K562 (cell line): ENCODE measurements at regions not wholly inside any gene's neighbourhood (a gene's known extent, or its start where the extent isn't known, plus 50 kb on each side); places are given as distances from the start of the nearest gene placed in this dataset.

Experiments
- ATAC-seq: fragments of 200-7000 bp; cut with Tn5 transposase; 3 replicates; pipeline ENCODE4 v1.9.1; 2020; ENCODE audit warnings: moderate library complexity
- BruUV-seq: library from RNA; stranded (reverse); fragments of 400-500 nt; replicated peaks from 2 replicates; lab custom pipeline; 2021; lab: Mats Ljungman, UMichigan
- CTCF ChIA-PET: fragments of 300-600 bp; formaldehyde crosslinking; extraction: SDS; loops from one replicate; lab custom pipeline; 2021; ENCODE audit warnings: low intra/inter-chr PET ratio; lab: Yijun Ruan, JAX
- POLR2A ChIA-PET: fragments of 300-600, 350-650 bp; sonication (Branson Sonifier 250); formaldehyde crosslinking; extraction: SDS; loops from one replicate; lab custom pipeline; 2021; ENCODE audit warnings: antibody characterized with exemption, inconsistent platforms; lab: Yijun Ruan, JAX
- DNase-seq, 4 experiments: peaks; one replicate each; pipeline versions ENCODE4 v3.0.0 to v3.0.0-alpha.2; 2011 to 2018; ENCODE audit warnings: low spot score in 3 of 4, mixed read lengths in 3 of 4; ENCODE audit errors: extremely low read depth in 1 of 4
- FAIRE-seq: peaks from 2 replicates; lab custom pipeline; 2011; peaks lifted over from hg19 to GRCh38; lab: Jason Lieb, UNC
- H2AFZ ChIP-seq: 2 replicates; pipeline ENCODE4 v1.6.0; 2011; ENCODE audit warnings: low read depth, low read length, control low read depth, inconsistent platforms
- H3K27ac ChIP-seq: fragments of 200-600 bp; 3 replicates; pipeline ENCODE4 v1.8.0; 2011; ENCODE audit warnings: low read depth, mild to moderate bottlenecking, control low read depth, inconsistent platforms, low read length, moderate library complexity, mixed read lengths; ENCODE audit errors: extremely low read depth
- H3K27me3 ChIP-seq, 2 experiments: fragments of 300-600 bp in 1 of 2; 2 replicates in 1 of 2; 3 replicates in 1 of 2; pipeline versions ENCODE4 v1.6.0 to v1.8.0; 2011; ENCODE audit warnings: inconsistent platforms in 2 of 2, low read length in 2 of 2, mild to moderate bottlenecking in 1 of 2, mixed read lengths in 1 of 2, moderate library complexity in 1 of 2; ENCODE audit not compliant: control insufficient read depth in 2 of 2, insufficient read depth in 2 of 2
- H3K36me3 ChIP-seq: fragments of 300-600 bp; 3 replicates; pipeline ENCODE4 v1.8.0; 2011; ENCODE audit warnings: mild to moderate bottlenecking, low read length, inconsistent platforms; ENCODE audit not compliant: control insufficient read depth, insufficient read depth
- H3K4me1 ChIP-seq, 2 experiments: fragments of 200-600 bp in 1 of 2; replicated peaks in 1 of 2; 2 replicates in 1 of 2; 3 replicates in 1 of 2; pipeline versions ENCODE4 v1.5.1 to v1.8.0; 2011; ENCODE audit warnings: inconsistent platforms in 2 of 2, low read length in 2 of 2, mild to moderate bottlenecking in 1 of 2, mixed read lengths in 1 of 2, moderate library complexity in 1 of 2; ENCODE audit not compliant: control insufficient read depth in 2 of 2, insufficient read depth in 2 of 2
- H3K4me2 ChIP-seq: 2 replicates; pipeline ENCODE4 v1.6.1; 2011; ENCODE audit warnings: low read length, control low read depth, inconsistent platforms, mixed read lengths; ENCODE audit not compliant: insufficient read depth
- H3K4me3 ChIP-seq: fragments of 200-600 bp; sonication (generic), shearing (Covaris generic); 2 replicates; pipeline ENCODE4 v1.5.1; 2016; ENCODE audit warnings: control low read depth, inconsistent platforms
- H3K79me2 ChIP-seq: fragments of 200-600 bp; 3 replicates; pipeline ENCODE4 v1.8.0; 2011; ENCODE audit warnings: low read length, inconsistent platforms; ENCODE audit not compliant: control insufficient read depth, insufficient read depth
- H3K9ac ChIP-seq, 2 experiments: 2 replicates each; pipeline versions ENCODE4 v1.6.0 to v1.6.1; 2011; ENCODE audit warnings: low read depth in 2 of 2, low read length in 2 of 2, control low read depth in 1 of 2, inconsistent platforms in 1 of 2, mild to moderate bottlenecking in 1 of 2, mixed read lengths in 1 of 2; ENCODE audit not compliant: insufficient read depth in 1 of 2
- H3K9me1 ChIP-seq: one replicate; pipeline ENCODE4 v1.6.0; 2011; ENCODE audit warnings: inconsistent platforms, mild to moderate bottlenecking, low read length, moderate library complexity; ENCODE audit not compliant: control insufficient read depth, insufficient read depth
- H3K9me3 ChIP-seq: replicated peaks from 2 replicates; pipeline ENCODE4 v1.5.1; 2011; ENCODE audit warnings: low read depth, low read length, inconsistent platforms; ENCODE audit not compliant: control insufficient read depth, insufficient read depth
- H4K20me1 ChIP-seq: replicated peaks from 2 replicates; pipeline ENCODE4 v1.6.1; 2011; ENCODE audit warnings: low read length, inconsistent platforms, mixed read lengths; ENCODE audit not compliant: control insufficient read depth, insufficient read depth
- ATF1 ChIP-seq, 2 experiments: fragments of 450-650 bp in 1 of 2; IDR thresholded peaks; 2 replicates each; pipeline ENCODE4 v1.6.1; 2016; ENCODE audit warnings: missing compliant biosample characterization in 1 of 2, missing genetic modification characterization in 1 of 2
- HDAC8 ChIP-seq: fragments of 450-650 bp; IDR thresholded peaks from 2 replicates; pipeline ENCODE4 v1.6.1; 2016; ENCODE audit warnings: mild to moderate bottlenecking, missing genetic modification characterization, moderate library complexity, missing compliant biosample characterization
- NFIC ChIP-seq: fragments of 450-650 bp; IDR thresholded peaks from 2 replicates; pipeline ENCODE4 v1.6.1; 2017; ENCODE audit warnings: mild to moderate bottlenecking, inconsistent platforms
- RBBP5 ChIP-seq: fragments of 200-600 bp; sonication (generic); IDR thresholded peaks from 2 replicates; pipeline ENCODE4 v1.6.1; 2012; ENCODE audit warnings: borderline replicate concordance, mild to moderate bottlenecking, low read length, control low read depth, inconsistent platforms; ENCODE audit not compliant: insufficient read depth, poor library complexity, severe bottlenecking
- SIN3A ChIP-seq, 2 experiments: fragments of 150-350 bp in 1 of 2; IDR thresholded peaks; 2 replicates each; pipeline ENCODE4 v1.6.1; 2011 to 2016; ENCODE audit warnings: borderline replicate concordance in 2 of 2, low read depth in 2 of 2, low read length in 2 of 2, mild to moderate bottlenecking in 2 of 2, moderate library complexity in 2 of 2; ENCODE audit not compliant: control insufficient read depth in 1 of 2
- SIN3B ChIP-seq: fragments of 450-650 bp; IDR thresholded peaks from 2 replicates; pipeline ENCODE4 v1.6.1; 2017; ENCODE audit warnings: low read depth, mild to moderate bottlenecking, moderate library complexity
- ZC3H8 ChIP-seq: fragments of 450-650 bp; IDR thresholded peaks from 2 replicates; pipeline ENCODE4 v1.6.1; 2017
- ZNF282 ChIP-seq: sonication (generic); formaldehyde crosslinking; IDR thresholded peaks from 2 replicates; pipeline ENCODE4 v1.8.1; 2023; ENCODE audit warnings: missing genetic modification reagents
- ZNF436 ChIP-seq: fragments of 250-450, 450-650 bp; sonication (Bioruptor Pico); formaldehyde crosslinking; IDR thresholded peaks from 2 replicates; pipeline ENCODE4 v1.7.0; 2020; ENCODE audit warnings: mild to moderate bottlenecking
- ZNF589 ChIP-seq: fragments of 200-800 bp; sonication (Bioruptor generic); IDR thresholded peaks from 2 replicates; pipeline ENCODE4 v1.6.1; 2016; ENCODE audit warnings: low read depth, missing genetic modification characterization, missing compliant biosample characterization
- WGBS: fragments of 100-300 bp; shearing (Covaris generic); methylation state at CpG from one replicate; pipeline ENCODE4 v1.1.6; 2016; ENCODE audit warnings: low coverage, mixed read lengths; ENCODE audit not compliant: insufficient coverage; ENCODE audit errors: missing lambda C conversion rate; 5-methylcytosine and 5-hydroxymethylcytosine counted together
- in situ Hi-C: fragments of 300-500 bp; cut with MboI; formaldehyde crosslinking; loops from 4 replicates; pipeline ENCODE4 v1.15.0; 2018; ENCODE audit warnings: inconsistent platforms, mixed read lengths
- intact Hi-C: fragments of 100-400 bp; cut with micrococcal nuclease; formaldehyde crosslinking; loops from 2 replicates; pipeline ENCODE4 v1.14.2; 2022
- TF ChIP-seq, protein P1 (sequence below), 3 experiments: IDR thresholded peaks in 2 of 3; conservative IDR thresholded peaks in 1 of 3; 2 replicates each; pipeline ENCODE4 v1.5.1; 2011 to 2012; ENCODE audit warnings: low read length in 3 of 3, mild to moderate bottlenecking in 3 of 3, control low read depth in 2 of 3, improper control_type of control experiment in 1 of 3, inconsistent platforms in 1 of 3, low read depth in 1 of 3, mixed read lengths in 1 of 3, moderate library complexity in 1 of 3; ENCODE audit not compliant: insufficient read depth in 2 of 3
- TF ChIP-seq, protein P2 (sequence below): fragments of 250-450 bp; sonication (Bioruptor Pico); IDR thresholded peaks from 2 replicates; pipeline ENCODE4 v1.4.0; 2020
- TF ChIP-seq, protein P3 (sequence below): fragments of 450-650 bp; formaldehyde crosslinking; IDR thresholded peaks from 2 replicates; pipeline ENCODE4 v1.4.0; 2020; ENCODE audit warnings: mild to moderate bottlenecking, moderate library complexity
- TF ChIP-seq, protein P4 (sequence below): sonication (generic); formaldehyde crosslinking; IDR thresholded peaks from 2 replicates; pipeline ENCODE4 v1.8.0; 2022; ENCODE audit warnings: mild to moderate bottlenecking, missing genetic modification reagents

DNA sequence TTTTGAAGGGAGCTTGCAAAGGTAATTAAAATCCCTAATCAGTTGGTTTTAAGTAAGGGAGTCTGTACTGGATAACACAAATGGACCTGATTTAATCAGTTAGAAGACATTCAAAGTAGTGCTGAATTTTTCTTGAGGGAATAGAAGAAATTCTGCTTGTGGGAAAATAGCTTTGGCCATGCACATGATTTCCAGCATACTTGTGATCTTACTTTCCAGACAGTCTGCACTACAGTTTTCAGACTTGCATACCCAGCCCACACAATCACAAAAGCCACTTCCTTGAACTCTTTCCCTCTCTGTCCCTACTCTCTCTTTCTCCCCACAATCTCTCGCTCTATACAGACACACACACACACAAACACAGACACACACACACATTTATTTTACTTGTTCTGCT, 852.1 kb downstream of the PLA2G4A start (continued):
- TF ChIP-seq, protein P1, sequence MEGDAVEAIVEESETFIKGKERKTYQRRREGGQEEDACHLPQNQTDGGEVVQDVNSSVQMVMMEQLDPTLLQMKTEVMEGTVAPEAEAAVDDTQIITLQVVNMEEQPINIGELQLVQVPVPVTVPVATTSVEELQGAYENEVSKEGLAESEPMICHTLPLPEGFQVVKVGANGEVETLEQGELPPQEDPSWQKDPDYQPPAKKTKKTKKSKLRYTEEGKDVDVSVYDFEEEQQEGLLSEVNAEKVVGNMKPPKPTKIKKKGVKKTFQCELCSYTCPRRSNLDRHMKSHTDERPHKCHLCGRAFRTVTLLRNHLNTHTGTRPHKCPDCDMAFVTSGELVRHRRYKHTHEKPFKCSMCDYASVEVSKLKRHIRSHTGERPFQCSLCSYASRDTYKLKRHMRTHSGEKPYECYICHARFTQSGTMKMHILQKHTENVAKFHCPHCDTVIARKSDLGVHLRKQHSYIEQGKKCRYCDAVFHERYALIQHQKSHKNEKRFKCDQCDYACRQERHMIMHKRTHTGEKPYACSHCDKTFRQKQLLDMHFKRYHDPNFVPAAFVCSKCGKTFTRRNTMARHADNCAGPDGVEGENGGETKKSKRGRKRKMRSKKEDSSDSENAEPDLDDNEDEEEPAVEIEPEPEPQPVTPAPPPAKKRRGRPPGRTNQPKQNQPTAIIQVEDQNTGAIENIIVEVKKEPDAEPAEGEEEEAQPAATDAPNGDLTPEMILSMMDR (IDR thresholded peaks at IDR 0.05 in 2 of 3, conservative IDR thresholded peaks at IDR 0.05 in 1 of 3; ENCODE audit: insufficient read depth in 2 of 3, low read depth in 1 of 3, low read length in 3 of 3): no peak
- TF ChIP-seq NFIC (no peak), ZNF436 (CRISPR knock-in tag) (no peak), ATF1 (CRISPR knock-in tag; IDR thresholded peaks at IDR 0.05) (no peak), ATF1 (tag; IDR thresholded peaks at IDR 0.05) (no peak), HDAC8 (tag) (no peak), ZC3H8 (no peak), SIN3B (no peak), RBBP5 (no peak)

DNA sequence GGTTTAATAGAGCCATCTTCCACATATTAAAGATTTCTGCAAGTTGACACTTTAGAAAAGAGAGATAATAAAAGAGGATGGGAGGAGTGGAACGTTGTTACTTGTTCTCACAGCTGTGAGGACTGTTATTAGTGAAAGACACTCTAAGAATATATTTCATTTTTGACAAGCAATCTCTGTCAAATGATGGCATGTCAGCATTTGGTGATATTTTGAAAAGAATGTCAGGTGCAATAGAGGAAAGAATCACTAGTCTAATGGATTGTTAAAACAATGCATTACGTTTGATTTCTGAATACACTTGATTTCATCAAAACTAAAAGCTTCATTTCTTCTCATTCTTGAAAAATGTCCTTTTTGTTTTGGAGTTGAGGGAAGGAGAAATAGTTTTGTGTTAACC, 853.4 kb downstream of the PLA2G4A start:
- WGBS: 0% methylated on average over 2 of the region's 2 CpGs
- TF ChIP-seq SIN3A (IDR thresholded peaks at IDR 0.05; ENCODE audit: borderline replicate concordance in 2 of 2, control insufficient read depth in 1 of 2, low read depth in 2 of 2, low read length in 2 of 2): no peak
- TF ChIP-seq, protein P2, sequence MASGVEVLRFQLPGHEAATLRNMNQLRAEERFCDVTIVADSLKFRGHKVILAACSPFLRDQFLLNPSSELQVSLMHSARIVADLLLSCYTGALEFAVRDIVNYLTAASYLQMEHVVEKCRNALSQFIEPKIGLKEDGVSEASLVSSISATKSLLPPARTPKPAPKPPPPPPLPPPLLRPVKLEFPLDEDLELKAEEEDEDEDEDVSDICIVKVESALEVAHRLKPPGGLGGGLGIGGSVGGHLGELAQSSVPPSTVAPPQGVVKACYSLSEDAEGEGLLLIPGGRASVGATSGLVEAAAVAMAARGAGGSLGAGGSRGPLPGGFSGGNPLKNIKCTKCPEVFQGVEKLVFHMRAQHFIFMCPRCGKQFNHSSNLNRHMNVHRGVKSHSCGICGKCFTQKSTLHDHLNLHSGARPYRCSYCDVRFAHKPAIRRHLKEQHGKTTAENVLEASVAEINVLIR: no peak
- no peak for TF ChIP-seq ZNF282 (CRISPR knock-in tag)
- TF ChIP-seq ZNF589 (CRISPR knock-in tag): no peak
- TF ChIP-seq, protein P3, sequence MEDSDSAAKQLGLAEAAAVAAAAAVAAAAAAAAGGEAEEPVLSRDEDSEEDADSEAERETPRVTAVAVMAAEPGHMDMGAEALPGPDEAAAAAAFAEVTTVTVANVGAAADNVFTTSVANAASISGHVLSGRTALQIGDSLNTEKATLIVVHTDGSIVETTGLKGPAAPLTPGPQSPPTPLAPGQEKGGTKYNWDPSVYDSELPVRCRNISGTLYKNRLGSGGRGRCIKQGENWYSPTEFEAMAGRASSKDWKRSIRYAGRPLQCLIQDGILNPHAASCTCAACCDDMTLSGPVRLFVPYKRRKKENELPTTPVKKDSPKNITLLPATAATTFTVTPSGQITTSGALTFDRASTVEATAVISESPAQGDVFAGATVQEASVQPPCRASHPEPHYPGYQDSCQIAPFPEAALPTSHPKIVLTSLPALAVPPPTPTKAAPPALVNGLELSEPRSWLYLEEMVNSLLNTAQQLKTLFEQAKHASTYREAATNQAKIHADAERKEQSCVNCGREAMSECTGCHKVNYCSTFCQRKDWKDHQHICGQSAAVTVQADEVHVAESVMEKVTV (CRISPR knock-in tag): no peak
- TF ChIP-seq, protein P4, sequence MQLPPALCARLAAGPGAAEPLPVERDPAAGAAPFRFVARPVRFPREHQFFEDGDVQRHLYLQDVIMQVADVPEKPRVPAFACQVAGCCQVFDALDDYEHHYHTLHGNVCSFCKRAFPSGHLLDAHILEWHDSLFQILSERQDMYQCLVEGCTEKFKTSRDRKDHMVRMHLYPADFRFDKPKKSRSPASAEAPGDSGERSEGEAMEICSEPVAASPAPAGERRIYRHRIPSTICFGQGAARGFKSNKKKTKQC (CRISPR knock-in tag): no peak

More for the DNA sequence above, 853.4 kb downstream of the PLA2G4A start:
- H3K36me3 ChIP-seq: no peaks in the 10 kb centered on the region
- FAIRE-seq: no peak
- no peaks in the 10 kb centered on the region for H3K79me2 ChIP-seq
- no peaks in the 10 kb centered on the region for H4K20me1 ChIP-seq
- no peaks in the 10 kb centered on the region for H3K27me3 ChIP-seq
- no peak overlapping the region for H3K4me2 ChIP-seq
- H3K4me3 ChIP-seq: no peak overlapping the region
- H3K9me3 ChIP-seq: no peaks in the 10 kb centered on the region
- ChIA-PET POLR2A (no interaction called here), CTCF (no interaction called here)
- no TSS peak for BruUV-seq
- no peaks in the 10 kb centered on the region for H3K9me1 ChIP-seq
- no peaks in the 10 kb centered on the region for H3K4me1 ChIP-seq
- H3K27ac ChIP-seq: no peak overlapping the region
- intact Hi-C loops (no loop called here), in situ Hi-C loops (no loop called here)
- no peak overlapping the region for H3K9ac ChIP-seq
- no peak for ATAC-seq
- DNase-seq: no peak
- no peak overlapping the region for H2AFZ ChIP-seq
